ENCODE measurements at regions not wholly inside any gene's neighbourhood (a gene's known extent, or its start where the extent isn't known, plus 50 kb on each side); places are given as distances from the start of the nearest gene placed in this dataset.

- H3K36me3 ChIP-seq (replicated peaks; ENCODE audit: insufficient read depth, low read depth): no peaks in the 10 kb centered on the region
- TF ChIP-seq CTCF (IDR thresholded peaks at IDR 0.05; ENCODE audit: poor library complexity) (no peak), EZH2phosphoT487 (IDR thresholded peaks at IDR 0.05; ENCODE audit: low read depth, severe bottlenecking, unreplicated experiment) (no peak), EZH2 (IDR thresholded peaks at IDR 0.05; ENCODE audit: borderline replicate concordance) (no peak)
- H3K4me2 ChIP-seq: no peak overlapping the region
- WGBS (ENCODE audit: low lambda C conversion rate, missing lambda C conversion rate): 93% methylated on average over 4 of the region's 4 CpGs
- H2AFZ ChIP-seq: no peak overlapping the region
- H3K27me3 ChIP-seq: no peaks in the 10 kb centered on the region
- H3K9me2 ChIP-seq (replicated peaks; ENCODE audit: insufficient read depth): no peaks in the 10 kb centered on the region
- H3K4me3 ChIP-seq: no peak overlapping the region
- no peak overlapping the region for H3K27ac ChIP-seq
- no peaks in the 10 kb centered on the region for H4K20me1 ChIP-seq (ENCODE audit: insufficient read depth, poor library complexity, severe bottlenecking)
- peaks cover 9% of the 10 kb centered on the region for H3K4me1 ChIP-seq (ENCODE audit: insufficient read depth)
- no peaks in the 10 kb centered on the region for H3K79me2 ChIP-seq
- no peak for DNase-seq (ENCODE audit: low spot score)
- H3K9me3 ChIP-seq (ENCODE audit: low read depth): no peaks in the 10 kb centered on the region
Measured at GRCh38 chr12:114958538-114958937, 274.6 kb upstream of the TBX3 start.

GRCh38 chr12:114957225-114957624 is 273.2 kb upstream of the TBX3 start:
- H3K4me3 ChIP-seq: no peak overlapping the region
- no peaks in the 10 kb centered on the region for H3K79me2 ChIP-seq
- TF ChIP-seq CTCF (IDR thresholded peaks at IDR 0.05; ENCODE audit: poor library complexity): no peak
- TF ChIP-seq EZH2phosphoT487 (IDR thresholded peaks at IDR 0.05; ENCODE audit: low read depth, severe bottlenecking, unreplicated experiment): no peak
- TF ChIP-seq EZH2 (IDR thresholded peaks at IDR 0.05; ENCODE audit: borderline replicate concordance): no peak
- H2AFZ ChIP-seq: no peak overlapping the region
- no peaks in the 10 kb centered on the region for H4K20me1 ChIP-seq (ENCODE audit: insufficient read depth, poor library complexity, severe bottlenecking)
- DNase-seq (ENCODE audit: low spot score): no peak
- no peaks in the 10 kb centered on the region for H3K9me3 ChIP-seq (ENCODE audit: low read depth)
- H3K27ac ChIP-seq: no peak overlapping the region
- peaks cover 18% of the 10 kb centered on the region for H3K4me1 ChIP-seq (ENCODE audit: insufficient read depth)
- no peaks in the 10 kb centered on the region for H3K9me2 ChIP-seq (replicated peaks; ENCODE audit: insufficient read depth)
- no peak overlapping the region for H3K4me2 ChIP-seq
- H3K27me3 ChIP-seq: no peaks in the 10 kb centered on the region
- WGBS (ENCODE audit: low lambda C conversion rate, missing lambda C conversion rate): 80% methylated on average over 5 of the region's 5 CpGs
- H3K36me3 ChIP-seq (replicated peaks; ENCODE audit: insufficient read depth, low read depth): no peaks in the 10 kb centered on the region

- Histone ChIP-seq H3K4me3 (no peak overlapping the region), H4K20me1 (ENCODE audit: insufficient read depth, poor library complexity, severe bottlenecking) (no peaks in the 10 kb centered on the region), H3K36me3 (replicated peaks; ENCODE audit: insufficient read depth, low read depth) (no peaks in the 10 kb centered on the region), H3K9me3 (ENCODE audit: low read depth) (no peaks in the 10 kb centered on the region), H3K79me2 (no peaks in the 10 kb centered on the region), H2AFZ (no peak overlapping the region), H3K4me1 (ENCODE audit: insufficient read depth) (peaks cover 19% of the 10 kb centered on the region), H3K4me2 (no peak overlapping the region), H3K9me2 (replicated peaks; ENCODE audit: insufficient read depth) (no peaks in the 10 kb centered on the region), H3K27ac (peak overlapping the region; percentile 27), H3K27me3 (no peaks in the 10 kb centered on the region)
- TF ChIP-seq EZH2phosphoT487 (IDR thresholded peaks at IDR 0.05; ENCODE audit: low read depth, severe bottlenecking, unreplicated experiment) (no peak), EZH2 (IDR thresholded peaks at IDR 0.05; ENCODE audit: borderline replicate concordance) (no peak), CTCF (IDR thresholded peaks at IDR 0.05; ENCODE audit: poor library complexity) (no peak)
- peak; percentile 53 for DNase-seq (ENCODE audit: low spot score)
- WGBS (ENCODE audit: low lambda C conversion rate, missing lambda C conversion rate): 55% methylated on average over 2 of the region's 2 CpGs
Measured at GRCh38 chr12:114955414-114956014, 271.5 kb upstream of the TBX3 start.

All from hepatocyte (in vitro differentiated cells).